A549 (cell line): ENCODE measurements at regions not wholly inside any gene's neighbourhood (a gene's known extent, or its start where the extent isn't known, plus 50 kb on each side); places are given as distances from the start of the nearest gene placed in this dataset.

ENCODE experiments used
- CBX2 ChIP-seq: fragments of 200-600 bp; sonication (generic); IDR thresholded peaks from 2 replicates; pipeline ENCODE4 v1.6.1; 2016; ENCODE audit warnings: low read depth, mild to moderate bottlenecking, borderline replicate concordance
- HOXB5 ChIP-seq: fragments of 250-450 bp; sonication (Bioruptor Pico); IDR thresholded peaks from 2 replicates; pipeline ENCODE4 v1.5.0; 2020; ENCODE audit warnings: mild to moderate bottlenecking, moderate library complexity
- MYC ChIP-seq: IDR thresholded peaks from 2 replicates; pipeline ENCODE4 v1.6.1; 2012; ENCODE audit warnings: mild to moderate bottlenecking, inconsistent platforms, low read length, improper control_type of control experiment, borderline replicate concordance
- TF ChIP-seq, protein P1 (sequence below): fragments of >200 bp; sonication (Bioruptor Twin); formaldehyde crosslinking; IDR thresholded peaks from 3 replicates; pipeline ENCODE4 v1.5.1; 2016

DNA sequence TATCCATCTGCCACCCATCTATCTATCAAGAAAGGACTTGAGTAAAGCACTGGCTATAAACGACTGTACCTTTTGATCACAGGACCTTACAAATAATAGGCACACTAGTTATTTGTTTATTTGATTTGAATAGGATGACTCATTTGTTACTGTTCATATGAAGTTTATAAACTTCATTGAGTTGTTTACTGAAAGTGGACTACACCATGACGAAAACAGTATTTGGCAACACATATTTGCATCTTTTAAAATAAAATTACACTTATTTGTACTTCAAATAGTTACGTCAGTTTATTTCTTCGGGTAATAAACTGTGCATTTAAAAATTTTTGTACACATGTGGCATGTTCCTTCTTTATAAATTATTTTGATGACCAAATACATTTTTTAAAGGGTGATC lies 133.0 kb downstream of the OGFRL1 start:
- TF ChIP-seq, protein P1, sequence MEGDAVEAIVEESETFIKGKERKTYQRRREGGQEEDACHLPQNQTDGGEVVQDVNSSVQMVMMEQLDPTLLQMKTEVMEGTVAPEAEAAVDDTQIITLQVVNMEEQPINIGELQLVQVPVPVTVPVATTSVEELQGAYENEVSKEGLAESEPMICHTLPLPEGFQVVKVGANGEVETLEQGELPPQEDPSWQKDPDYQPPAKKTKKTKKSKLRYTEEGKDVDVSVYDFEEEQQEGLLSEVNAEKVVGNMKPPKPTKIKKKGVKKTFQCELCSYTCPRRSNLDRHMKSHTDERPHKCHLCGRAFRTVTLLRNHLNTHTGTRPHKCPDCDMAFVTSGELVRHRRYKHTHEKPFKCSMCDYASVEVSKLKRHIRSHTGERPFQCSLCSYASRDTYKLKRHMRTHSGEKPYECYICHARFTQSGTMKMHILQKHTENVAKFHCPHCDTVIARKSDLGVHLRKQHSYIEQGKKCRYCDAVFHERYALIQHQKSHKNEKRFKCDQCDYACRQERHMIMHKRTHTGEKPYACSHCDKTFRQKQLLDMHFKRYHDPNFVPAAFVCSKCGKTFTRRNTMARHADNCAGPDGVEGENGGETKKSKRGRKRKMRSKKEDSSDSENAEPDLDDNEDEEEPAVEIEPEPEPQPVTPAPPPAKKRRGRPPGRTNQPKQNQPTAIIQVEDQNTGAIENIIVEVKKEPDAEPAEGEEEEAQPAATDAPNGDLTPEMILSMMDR, result no peak
- TF ChIP-seq MYC, result no peak
- no peak for TF ChIP-seq HOXB5 (CRISPR knock-in tag)
- no peak for TF ChIP-seq CBX2
